MM.1S (cell line): ENCODE measurements at regions not wholly inside any gene's neighbourhood (a gene's known extent, or its start where the extent isn't known, plus 50 kb on each side); places are given as distances from the start of the nearest gene placed in this dataset.

Experiments used
- DNase-seq: peaks from one replicate; pipeline ENCODE4 v3.0.0-alpha.2; 2015
- H2AFZ ChIP-seq: fragments of 300-600 bp; sonication (generic); 2 replicates; pipeline ENCODE4 v1.6.0; 2016; ENCODE audit warnings: antibody characterized with exemption, low read length
- H3F3A ChIP-seq: fragments of 300-600 bp; sonication (generic); 2 replicates; pipeline ENCODE4 v1.6.1; 2016; ENCODE audit warnings: mild to moderate bottlenecking, antibody characterized with exemption, low read length, moderate library complexity, mixed read lengths; ENCODE audit not compliant: insufficient read depth
- H3K27ac ChIP-seq: fragments of 300-600 bp; sonication (generic); 2 replicates; pipeline ENCODE4 v1.5.1; 2016; ENCODE audit warnings: mild to moderate bottlenecking, low read length
- H3K27me3 ChIP-seq: fragments of 300-600 bp; sonication (generic); replicated peaks from 2 replicates; pipeline ENCODE4 v1.6.0; 2016; ENCODE audit warnings: low read length; ENCODE audit not compliant: insufficient read depth
- H3K36me3 ChIP-seq: fragments of 300-600 bp; sonication (generic); replicated peaks from 2 replicates; pipeline ENCODE4 v1.6.1; 2016; ENCODE audit warnings: mild to moderate bottlenecking, low read length, mixed read lengths; ENCODE audit not compliant: insufficient read depth
- H3K4me1 ChIP-seq: fragments of 300-600 bp; sonication (generic); 2 replicates; pipeline ENCODE4 v1.6.1; 2016; ENCODE audit warnings: low read length, mixed read lengths
- H3K4me2 ChIP-seq: fragments of 300-600 bp; sonication (generic); 2 replicates; pipeline ENCODE4 v1.6.0; 2016; ENCODE audit warnings: low read depth, low read length
- H3K4me3 ChIP-seq: fragments of 300-600 bp; sonication (generic); 2 replicates; pipeline ENCODE4 v1.5.1; 2016; ENCODE audit warnings: low read length, mixed read lengths
- H3K79me2 ChIP-seq: fragments of 300-600 bp; sonication (generic); 2 replicates; pipeline ENCODE4 v1.6.1; 2016; ENCODE audit warnings: mixed run types, low read length, mixed read lengths
- H3K9ac ChIP-seq: fragments of 300-600 bp; sonication (generic); 2 replicates; pipeline ENCODE4 v1.6.1; 2016; ENCODE audit warnings: low read length, mixed read lengths
- H3K9me2 ChIP-seq: fragments of 300-600 bp; sonication (generic); replicated peaks from 2 replicates; pipeline ENCODE4 v1.6.1; 2016; ENCODE audit warnings: mild to moderate bottlenecking, low read length, mixed read lengths; ENCODE audit not compliant: insufficient read depth
- H3K9me3 ChIP-seq: fragments of 300-600 bp; sonication (generic); replicated peaks from 2 replicates; pipeline ENCODE4 v1.6.1; 2016; ENCODE audit warnings: mild to moderate bottlenecking, low read length, mixed read lengths; ENCODE audit not compliant: insufficient read depth
- H4K20me1 ChIP-seq: fragments of 300-600 bp; sonication (generic); 2 replicates; pipeline ENCODE4 v1.6.1; 2016; ENCODE audit warnings: mild to moderate bottlenecking, low read length, moderate library complexity, mixed read lengths; ENCODE audit not compliant: insufficient read depth
- EZH2 ChIP-seq: fragments of 300-600 bp; sonication (generic); optimal IDR thresholded peaks from 2 replicates; pipeline ENCODE3; 2017; ENCODE audit warnings: low read depth, mild to moderate bottlenecking, antibody characterized with exemption, low read length, mixed read lengths
- EZH2phosphoT487 ChIP-seq: fragments of 300-600 bp; sonication (generic); IDR thresholded peaks from 2 replicates; pipeline ENCODE4 v1.6.1; 2018; ENCODE audit warnings: antibody characterized with exemption, low read length
- TF ChIP-seq, protein P1 (sequence below): fragments of 300-600 bp; sonication (generic); IDR thresholded peaks from 2 replicates; pipeline ENCODE4 v1.5.1; 2016; ENCODE audit warnings: antibody characterized with exemption, low read length, mixed read lengths

DNA sequence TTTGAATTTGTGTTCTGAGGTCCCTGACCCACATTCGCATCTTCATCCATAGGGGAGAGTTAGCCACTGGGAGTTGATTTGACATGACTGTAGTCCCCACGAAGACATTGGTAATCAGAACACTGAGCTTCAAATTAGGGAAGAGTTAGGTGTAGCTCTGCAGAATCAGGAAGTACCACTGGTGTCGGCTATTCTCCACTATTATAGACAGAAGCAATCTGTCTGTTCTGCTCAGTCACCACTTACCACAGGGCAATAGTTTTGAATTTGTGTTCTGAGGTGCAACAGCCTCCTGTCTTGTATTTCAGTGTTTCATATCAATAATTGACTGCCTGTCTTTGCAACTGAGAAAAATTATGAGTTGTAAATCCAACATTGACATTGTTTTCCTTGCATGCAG lies 407.6 kb downstream of the LRFN5 start:
- Histone ChIP-seq H3K4me1 (no peaks in the 10 kb centered on the region), H3K9me2 (no peaks in the 10 kb centered on the region), H3K36me3 (no peaks in the 10 kb centered on the region), H3K9ac (no peak overlapping the region), H3K27me3 (no peaks in the 10 kb centered on the region), H2AFZ (no peak overlapping the region), H3F3A (no peaks in the 10 kb centered on the region), H3K4me2 (no peak overlapping the region), H3K27ac (no peak overlapping the region), H3K4me3 (no peak overlapping the region), H3K9me3 (no peaks in the 10 kb centered on the region), H3K79me2 (no peaks in the 10 kb centered on the region), H4K20me1 (no peaks in the 10 kb centered on the region)
- no peak for DNase-seq
- TF ChIP-seq EZH2phosphoT487 (no peak), EZH2 (no peak)
- TF ChIP-seq, protein P1, sequence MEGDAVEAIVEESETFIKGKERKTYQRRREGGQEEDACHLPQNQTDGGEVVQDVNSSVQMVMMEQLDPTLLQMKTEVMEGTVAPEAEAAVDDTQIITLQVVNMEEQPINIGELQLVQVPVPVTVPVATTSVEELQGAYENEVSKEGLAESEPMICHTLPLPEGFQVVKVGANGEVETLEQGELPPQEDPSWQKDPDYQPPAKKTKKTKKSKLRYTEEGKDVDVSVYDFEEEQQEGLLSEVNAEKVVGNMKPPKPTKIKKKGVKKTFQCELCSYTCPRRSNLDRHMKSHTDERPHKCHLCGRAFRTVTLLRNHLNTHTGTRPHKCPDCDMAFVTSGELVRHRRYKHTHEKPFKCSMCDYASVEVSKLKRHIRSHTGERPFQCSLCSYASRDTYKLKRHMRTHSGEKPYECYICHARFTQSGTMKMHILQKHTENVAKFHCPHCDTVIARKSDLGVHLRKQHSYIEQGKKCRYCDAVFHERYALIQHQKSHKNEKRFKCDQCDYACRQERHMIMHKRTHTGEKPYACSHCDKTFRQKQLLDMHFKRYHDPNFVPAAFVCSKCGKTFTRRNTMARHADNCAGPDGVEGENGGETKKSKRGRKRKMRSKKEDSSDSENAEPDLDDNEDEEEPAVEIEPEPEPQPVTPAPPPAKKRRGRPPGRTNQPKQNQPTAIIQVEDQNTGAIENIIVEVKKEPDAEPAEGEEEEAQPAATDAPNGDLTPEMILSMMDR = no peak

DNA sequence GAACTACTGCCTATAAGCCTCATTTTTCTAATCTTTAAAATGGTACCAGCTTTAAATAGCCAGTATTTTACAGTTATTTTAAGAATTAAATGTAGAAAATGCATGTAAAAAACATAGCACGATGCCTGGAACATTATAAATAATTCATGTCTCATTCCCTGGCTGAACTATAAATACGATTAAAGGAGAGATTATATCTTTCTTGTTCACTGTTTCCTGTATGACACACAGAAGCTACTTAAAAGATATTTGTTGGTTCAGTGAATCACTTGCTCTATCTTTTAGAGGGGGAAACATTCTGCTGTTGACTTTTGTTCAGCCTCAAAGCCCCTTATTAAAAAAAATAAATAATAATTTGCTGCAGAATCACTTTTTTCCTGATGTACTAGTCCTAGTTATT lies 406.9 kb downstream of the LRFN5 start:
- Histone ChIP-seq H3K9me3 (no peaks in the 10 kb centered on the region), H3K9ac (no peak overlapping the region), H3F3A (no peaks in the 10 kb centered on the region), H3K27ac (no peak overlapping the region), H4K20me1 (no peaks in the 10 kb centered on the region), H2AFZ (no peak overlapping the region), H3K4me3 (no peak overlapping the region), H3K36me3 (no peaks in the 10 kb centered on the region), H3K79me2 (no peaks in the 10 kb centered on the region), H3K27me3 (no peaks in the 10 kb centered on the region), H3K9me2 (no peaks in the 10 kb centered on the region), H3K4me1 (no peaks in the 10 kb centered on the region), H3K4me2 (no peak overlapping the region)
- TF ChIP-seq EZH2 (no peak), EZH2phosphoT487 (no peak)
- TF ChIP-seq, protein P1 = no peak
- DNase-seq = no peak

DNA sequence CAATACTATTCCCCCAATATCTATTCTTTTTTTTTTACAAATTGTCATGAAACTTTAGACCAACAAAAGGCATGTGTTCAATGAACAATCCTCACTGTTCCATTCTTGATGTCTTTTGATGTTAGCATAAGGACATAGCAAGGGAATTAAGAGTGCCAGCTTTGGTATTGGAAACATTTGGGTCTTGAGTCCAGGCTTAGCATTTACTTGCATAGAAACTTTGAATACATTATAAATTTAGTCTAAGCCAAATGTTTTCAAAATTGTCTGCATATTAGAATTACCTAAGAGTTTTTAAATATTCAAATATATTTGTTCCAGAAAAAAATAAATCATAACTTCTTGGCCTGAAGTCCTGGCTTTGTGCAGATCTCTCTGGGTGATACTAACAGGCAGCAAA lies 406.5 kb downstream of the LRFN5 start:
- H3F3A ChIP-seq = no peaks in the 10 kb centered on the region
- no peak for TF ChIP-seq EZH2phosphoT487
- TF ChIP-seq EZH2 = no peak
- TF ChIP-seq, protein P1 = no peak
- no peak overlapping the region for H3K4me2 ChIP-seq
- H4K20me1 ChIP-seq = no peaks in the 10 kb centered on the region
- no peak overlapping the region for H3K27ac ChIP-seq
- H3K36me3 ChIP-seq = no peaks in the 10 kb centered on the region
- no peak overlapping the region for H3K4me3 ChIP-seq
- DNase-seq = no peak
- no peaks in the 10 kb centered on the region for H3K27me3 ChIP-seq
- no peaks in the 10 kb centered on the region for H3K4me1 ChIP-seq
- H3K9me3 ChIP-seq = no peaks in the 10 kb centered on the region
- no peak overlapping the region for H3K9ac ChIP-seq
- H2AFZ ChIP-seq = no peak overlapping the region
- H3K9me2 ChIP-seq = no peaks in the 10 kb centered on the region
- no peaks in the 10 kb centered on the region for H3K79me2 ChIP-seq

DNA sequence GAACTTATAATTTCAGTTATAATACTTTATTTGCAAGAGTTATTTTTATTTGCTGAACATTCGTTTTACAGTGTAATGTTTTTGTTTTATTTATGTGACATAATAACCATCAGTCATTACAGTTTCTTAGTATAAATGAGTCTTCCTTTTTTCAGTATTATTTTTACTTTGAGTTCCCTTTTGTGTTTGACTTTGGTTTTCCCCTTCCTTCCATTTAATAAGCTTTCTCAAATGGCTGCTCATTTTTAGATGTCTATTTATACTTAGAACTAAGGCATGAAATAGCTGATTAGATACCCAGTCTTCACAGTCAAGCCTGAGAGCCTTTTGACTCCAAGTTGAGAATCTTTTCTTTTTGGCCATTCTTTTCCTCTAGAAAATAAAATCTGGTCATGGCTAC lies 404.5 kb downstream of the LRFN5 start:
- no peaks in the 10 kb centered on the region for H3K27me3 ChIP-seq
- H3K4me3 ChIP-seq = no peak overlapping the region
- no peak overlapping the region for H3K4me2 ChIP-seq
- H2AFZ ChIP-seq = no peak overlapping the region
- H3K36me3 ChIP-seq = no peaks in the 10 kb centered on the region
- no peaks in the 10 kb centered on the region for H4K20me1 ChIP-seq
- no peaks in the 10 kb centered on the region for H3F3A ChIP-seq
- H3K9me3 ChIP-seq = no peaks in the 10 kb centered on the region
- H3K27ac ChIP-seq = no peak overlapping the region
- H3K79me2 ChIP-seq = no peaks in the 10 kb centered on the region
- H3K9me2 ChIP-seq = no peaks in the 10 kb centered on the region
- no peak overlapping the region for H3K9ac ChIP-seq
- no peaks in the 10 kb centered on the region for H3K4me1 ChIP-seq
- TF ChIP-seq EZH2 = no peak
- no peak for DNase-seq
